ENCODE measurements at regions not wholly inside any gene's neighbourhood (a gene's known extent, or its start where the extent isn't known, plus 50 kb on each side); places are given as distances from the start of the nearest gene placed in this dataset.

DNA sequence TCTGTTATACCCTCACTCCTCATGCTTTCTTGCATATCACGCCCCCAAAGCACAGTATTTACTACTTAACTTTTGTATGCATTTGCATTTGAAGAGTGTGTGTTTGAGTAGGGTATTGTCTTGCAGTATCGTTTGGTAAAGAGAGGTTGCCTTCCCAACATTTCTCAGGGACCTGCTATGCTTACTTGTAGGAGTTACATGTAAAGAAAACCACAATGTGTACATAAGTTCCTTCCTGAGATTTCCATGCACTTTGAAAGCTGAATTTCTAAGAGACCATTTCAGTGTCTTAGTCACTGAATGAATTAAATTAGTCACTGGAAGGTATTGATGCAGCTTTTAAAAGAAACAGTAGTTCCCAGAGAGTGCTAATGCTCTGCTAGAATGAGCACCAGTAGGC is 159.3 kb upstream of the LAMA2 start:
- TF ChIP-seq POLR2AphosphoS5 (IDR thresholded peaks at IDR 0.05; ENCODE audit: low read depth, low read length) (no peak), CTCF (IDR thresholded peaks at IDR 0.05) (no peak)
- TF ChIP-seq, protein P1, sequence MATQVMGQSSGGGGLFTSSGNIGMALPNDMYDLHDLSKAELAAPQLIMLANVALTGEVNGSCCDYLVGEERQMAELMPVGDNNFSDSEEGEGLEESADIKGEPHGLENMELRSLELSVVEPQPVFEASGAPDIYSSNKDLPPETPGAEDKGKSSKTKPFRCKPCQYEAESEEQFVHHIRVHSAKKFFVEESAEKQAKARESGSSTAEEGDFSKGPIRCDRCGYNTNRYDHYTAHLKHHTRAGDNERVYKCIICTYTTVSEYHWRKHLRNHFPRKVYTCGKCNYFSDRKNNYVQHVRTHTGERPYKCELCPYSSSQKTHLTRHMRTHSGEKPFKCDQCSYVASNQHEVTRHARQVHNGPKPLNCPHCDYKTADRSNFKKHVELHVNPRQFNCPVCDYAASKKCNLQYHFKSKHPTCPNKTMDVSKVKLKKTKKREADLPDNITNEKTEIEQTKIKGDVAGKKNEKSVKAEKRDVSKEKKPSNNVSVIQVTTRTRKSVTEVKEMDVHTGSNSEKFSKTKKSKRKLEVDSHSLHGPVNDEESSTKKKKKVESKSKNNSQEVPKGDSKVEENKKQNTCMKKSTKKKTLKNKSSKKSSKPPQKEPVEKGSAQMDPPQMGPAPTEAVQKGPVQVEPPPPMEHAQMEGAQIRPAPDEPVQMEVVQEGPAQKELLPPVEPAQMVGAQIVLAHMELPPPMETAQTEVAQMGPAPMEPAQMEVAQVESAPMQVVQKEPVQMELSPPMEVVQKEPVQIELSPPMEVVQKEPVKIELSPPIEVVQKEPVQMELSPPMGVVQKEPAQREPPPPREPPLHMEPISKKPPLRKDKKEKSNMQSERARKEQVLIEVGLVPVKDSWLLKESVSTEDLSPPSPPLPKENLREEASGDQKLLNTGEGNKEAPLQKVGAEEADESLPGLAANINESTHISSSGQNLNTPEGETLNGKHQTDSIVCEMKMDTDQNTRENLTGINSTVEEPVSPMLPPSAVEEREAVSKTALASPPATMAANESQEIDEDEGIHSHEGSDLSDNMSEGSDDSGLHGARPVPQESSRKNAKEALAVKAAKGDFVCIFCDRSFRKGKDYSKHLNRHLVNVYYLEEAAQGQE (IDR thresholded peaks at IDR 0.05; ENCODE audit: insufficient read depth in 1 of 2, low read depth in 2 of 2, low read length in 1 of 2): no peak

Data from Panc1 (cell line).